ENCODE measurements at regions not wholly inside any gene's neighbourhood (a gene's known extent, or its start where the extent isn't known, plus 50 kb on each side); places are given as distances from the start of the nearest gene placed in this dataset.

DNA sequence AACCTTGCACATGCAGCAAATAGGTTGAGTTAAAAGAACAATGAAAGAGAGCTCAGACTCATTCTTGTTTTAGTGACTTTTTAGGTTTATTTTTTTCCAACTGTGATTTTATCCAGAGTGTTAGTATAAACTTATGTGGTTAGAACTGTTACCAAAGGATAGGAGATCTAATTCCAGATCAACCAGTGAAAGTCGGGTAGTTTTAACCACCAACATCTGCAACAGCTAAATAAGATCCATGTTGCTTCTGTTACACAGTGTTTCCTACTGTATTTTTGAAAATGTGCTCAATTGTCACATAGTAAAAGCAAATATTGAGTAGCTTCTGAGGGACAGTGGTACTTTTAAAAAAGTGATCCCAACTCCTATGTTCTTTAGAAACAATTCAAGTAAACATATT lies 53.9 kb upstream of the ARGLU1 start:
- no peak for DNase-seq (ENCODE audit: extremely low read depth, low read depth, low spot score)

DNA sequence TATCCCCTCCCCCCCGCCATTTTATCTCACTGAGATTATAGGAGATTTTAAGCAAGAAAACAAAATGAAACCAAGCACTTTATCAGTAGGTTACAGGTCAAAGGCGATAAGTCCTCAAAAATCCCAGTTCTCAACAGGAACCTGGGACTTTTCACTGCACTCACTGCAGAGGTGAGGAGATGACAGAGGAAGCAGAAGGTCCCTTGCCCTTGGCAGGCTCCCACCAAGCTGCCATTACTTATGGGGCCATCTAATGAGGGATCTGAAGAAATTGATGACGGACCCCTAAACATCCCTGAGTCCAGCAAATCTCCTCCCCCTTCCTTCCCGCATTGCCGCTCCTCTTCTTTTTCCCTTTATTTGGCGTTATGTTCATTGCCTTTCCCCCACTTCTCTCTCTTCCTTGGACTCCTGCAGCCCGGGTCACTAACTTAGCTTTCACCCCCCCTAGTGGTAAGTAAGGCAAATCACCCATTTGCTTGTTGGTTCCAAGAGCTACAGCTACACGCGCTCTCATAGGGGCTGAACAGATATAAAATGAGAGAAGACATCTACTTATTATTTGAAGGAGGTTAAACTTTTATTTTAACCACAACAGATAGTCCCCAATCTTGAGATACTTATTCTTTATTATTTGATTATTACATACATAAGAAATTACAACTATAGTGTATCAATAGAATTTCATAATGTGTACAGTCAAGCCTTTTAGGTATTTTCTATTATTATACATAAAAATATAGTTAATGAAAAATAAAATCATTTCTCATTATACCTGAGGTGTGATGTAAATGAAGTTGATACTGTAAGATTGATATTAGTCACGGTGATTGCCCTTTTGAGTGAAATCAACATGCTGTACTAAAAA lies 52.0 kb upstream of the ARGLU1 start:
- no peak for DNase-seq (ENCODE audit: extremely low read depth, low read depth, low spot score)
